Mesenchymal stem cell (in vitro differentiated cells and primary cell): ENCODE measurements at regions not wholly inside any gene's neighbourhood (a gene's known extent, or its start where the extent isn't known, plus 50 kb on each side); places are given as distances from the start of the nearest gene placed in this dataset.

Source experiments
- DNase-seq: peaks from one replicate; pipeline ENCODE4 v3.0.0-alpha.2; 2013
- H2AFZ ChIP-seq: one replicate; pipeline ENCODE4 v1.6.1; 2013; ENCODE audit warnings: low read depth, mild to moderate bottlenecking, control low read depth, inconsistent platforms, low read length, moderate library complexity
- H2AK5ac ChIP-seq: 2 replicates; pipeline ENCODE4 v1.6.1; 2013; ENCODE audit warnings: low read length, moderate library complexity, mild to moderate bottlenecking, inconsistent platforms; ENCODE audit not compliant: severe bottlenecking
- H2BK120ac ChIP-seq: one replicate; pipeline ENCODE4 v1.6.1; 2013; ENCODE audit warnings: low read depth, mild to moderate bottlenecking, inconsistent platforms, low read length, moderate library complexity
- H2BK12ac ChIP-seq, 2 experiments: one replicate each; pipeline ENCODE4 v1.6.1; 2013; ENCODE audit warnings: inconsistent platforms in 2 of 2, low read length in 2 of 2, mild to moderate bottlenecking in 2 of 2, moderate library complexity in 2 of 2, control low read depth in 1 of 2
- H2BK15ac ChIP-seq: one replicate; pipeline ENCODE4 v1.6.1; 2013; ENCODE audit warnings: mild to moderate bottlenecking, low read depth, inconsistent platforms; ENCODE audit not compliant: poor library complexity, severe bottlenecking
- H2BK5ac ChIP-seq: 2 replicates; pipeline ENCODE4 v1.6.1; 2013; ENCODE audit warnings: low read depth, mild to moderate bottlenecking, low read length, control low read depth, inconsistent platforms; ENCODE audit not compliant: poor library complexity, severe bottlenecking
- H3K14ac ChIP-seq, 2 experiments: one replicate each; pipeline ENCODE4 v1.6.1; 2013; ENCODE audit warnings: inconsistent platforms in 2 of 2, low read length in 2 of 2, control low read depth in 1 of 2, mild to moderate bottlenecking in 1 of 2, moderate library complexity in 1 of 2
- H3K18ac ChIP-seq, 2 experiments: one replicate each; pipeline ENCODE4 v1.6.1; 2013; ENCODE audit warnings: inconsistent platforms in 2 of 2, low read length in 2 of 2, control low read depth in 1 of 2, low read depth in 1 of 2, mild to moderate bottlenecking in 1 of 2
- H3K23ac ChIP-seq, 2 experiments: one replicate each; pipeline ENCODE4 v1.6.1; 2013; ENCODE audit warnings: inconsistent platforms in 2 of 2, low read length in 2 of 2, mild to moderate bottlenecking in 2 of 2, moderate library complexity in 2 of 2, control low read depth in 1 of 2
- H3K27ac ChIP-seq: 2 replicates; pipeline ENCODE4 v1.5.1; 2013; ENCODE audit warnings: mild to moderate bottlenecking, moderate library complexity, low read length, control low read depth, inconsistent platforms; ENCODE audit not compliant: poor library complexity, severe bottlenecking
- H3K27me3 ChIP-seq, 2 experiments: 2 replicates each; pipeline versions ENCODE4 v1.6.1 to v1.7.0; 2013; ENCODE audit warnings: low read length in 2 of 2, mild to moderate bottlenecking in 2 of 2, moderate library complexity in 2 of 2, control low read depth in 1 of 2, inconsistent platforms in 1 of 2; ENCODE audit not compliant: control insufficient read depth in 1 of 2, insufficient read depth in 1 of 2
- H3K36me3 ChIP-seq, 2 experiments: 2 replicates each; pipeline versions ENCODE4 v1.6.1 to v1.7.0; 2013; ENCODE audit warnings: low read length in 2 of 2, control low read depth in 1 of 2, inconsistent platforms in 1 of 2, low read depth in 1 of 2, mild to moderate bottlenecking in 1 of 2; ENCODE audit not compliant: insufficient read depth in 2 of 2, control insufficient read depth in 1 of 2
- H3K4ac ChIP-seq, 2 experiments: one replicate each; pipeline ENCODE4 v1.6.1; 2013; ENCODE audit warnings: inconsistent platforms in 2 of 2, low read length in 2 of 2, mild to moderate bottlenecking in 2 of 2, moderate library complexity in 2 of 2, control low read depth in 1 of 2, low read depth in 1 of 2
- H3K4me1 ChIP-seq: 2 replicates; pipeline ENCODE4 v1.6.1; 2013; ENCODE audit warnings: low read depth, low read length, control low read depth; ENCODE audit not compliant: control insufficient read depth, insufficient read depth
- H3K4me2 ChIP-seq: 2 replicates; pipeline ENCODE4 v1.6.1; 2013; ENCODE audit warnings: low read length, mild to moderate bottlenecking, inconsistent platforms; ENCODE audit not compliant: poor library complexity, severe bottlenecking
- H3K4me3 ChIP-seq, 2 experiments: 2 replicates each; pipeline versions ENCODE4 v1.5.1 to v1.7.0; 2013; ENCODE audit warnings: low read length in 2 of 2, mild to moderate bottlenecking in 2 of 2, control low read depth in 1 of 2, low read depth in 1 of 2; ENCODE audit not compliant: insufficient read depth in 1 of 2
- H3K79me1 ChIP-seq: replicated peaks from 2 replicates; pipeline ENCODE4 v1.6.1; 2013; ENCODE audit warnings: mild to moderate bottlenecking, control low read depth, low read length, inconsistent platforms; ENCODE audit not compliant: poor library complexity, severe bottlenecking
- H3K9ac ChIP-seq: 2 replicates; pipeline ENCODE4 v1.7.0; 2013; ENCODE audit warnings: mild to moderate bottlenecking, low read length, moderate library complexity
- H3K9me3 ChIP-seq: 2 replicates; pipeline ENCODE4 v1.7.0; 2013; ENCODE audit warnings: mild to moderate bottlenecking, low read length; ENCODE audit not compliant: control insufficient read depth
- H4K8ac ChIP-seq: one replicate; pipeline ENCODE4 v1.6.1; 2013; ENCODE audit warnings: inconsistent platforms, mild to moderate bottlenecking, low read length, moderate library complexity
- H4K91ac ChIP-seq: one replicate; pipeline ENCODE4 v1.6.1; 2013; ENCODE audit warnings: mild to moderate bottlenecking, low read length, inconsistent platforms
- WGBS: methylation state at CpG from one replicate; pipeline ENCODE4 v1.1.7; 2013; ENCODE audit warnings: mixed read lengths; 5-methylcytosine and 5-hydroxymethylcytosine counted together

DNA sequence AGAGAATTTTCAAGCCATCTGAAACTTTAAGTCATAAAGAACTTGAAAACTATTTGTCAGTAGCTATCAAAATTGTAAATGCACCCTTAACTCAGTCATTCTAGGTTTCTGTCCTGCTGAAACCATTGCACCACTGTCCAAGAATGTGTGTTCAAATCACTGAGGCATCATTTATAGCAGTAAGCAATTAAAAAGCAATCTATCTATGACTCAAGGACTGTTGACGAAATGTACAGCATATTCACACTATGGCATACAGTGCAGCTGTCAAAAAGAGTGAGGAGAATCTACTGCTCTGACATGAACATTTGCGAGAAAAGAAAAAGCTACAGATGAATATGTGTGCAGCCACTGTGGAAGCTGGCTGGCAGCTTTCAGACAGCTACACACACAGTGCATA is 71.2 kb downstream of the ING1 start:
- Histone ChIP-seq H2BK5ac (no peak overlapping the region), H3K14ac (no peak overlapping the region), H2AK5ac (no peak overlapping the region), H3K9me3 (peaks cover 6% of the 10 kb centered on the region), H2BK15ac (no peak overlapping the region), H3K27ac (no peak overlapping the region), H3K23ac (no peak overlapping the region), H3K4me3 (no peak overlapping the region), H3K36me3 (no peaks in the 10 kb centered on the region), H3K4ac (no peak overlapping the region), H2BK120ac (no peak overlapping the region), H2BK12ac (no peak overlapping the region), H2AFZ (no peak overlapping the region), H4K91ac (no peak overlapping the region), H3K18ac (no peak overlapping the region), H3K79me1 (no peaks in the 10 kb centered on the region), H3K9ac (no peak overlapping the region), H3K4me2 (no peak overlapping the region), H3K27me3 (peaks cover 13 to 19% of the 10 kb centered on the region in 2 experiments), H3K4me1 (no peaks in the 10 kb centered on the region), H4K8ac (no peak overlapping the region)
- 82% methylated on average over 2 of the region's 2 CpGs for WGBS
- DNase-seq = no peak

DNA sequence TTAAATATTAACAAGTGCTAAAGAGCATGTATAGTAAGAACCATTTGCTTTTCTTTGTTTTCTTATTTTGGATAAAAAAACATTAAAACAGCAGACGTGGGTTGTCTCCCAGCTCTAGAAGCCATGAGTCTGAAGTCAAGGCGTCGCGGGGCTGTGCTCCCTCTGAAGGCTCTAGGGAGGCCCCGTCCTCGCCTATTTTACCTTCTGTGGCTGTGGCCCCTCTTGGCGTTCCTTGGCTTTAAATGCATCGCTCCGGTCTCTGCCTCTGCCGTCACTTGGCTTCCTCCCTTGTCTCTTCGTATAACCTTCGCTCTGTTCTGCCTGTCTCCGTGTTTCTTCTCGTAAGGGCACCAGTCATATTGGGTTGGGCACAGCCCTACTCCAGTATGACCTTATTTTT is 75.3 kb downstream of the ING1 start:
- Histone ChIP-seq H3K4me3 (no peak overlapping the region), H2AK5ac (no peak overlapping the region), H2BK12ac (no peak overlapping the region), H3K79me1 (no peaks in the 10 kb centered on the region), H3K18ac (no peak overlapping the region), H3K14ac (no peak overlapping the region), H3K4me2 (no peak overlapping the region), H2BK120ac (no peak overlapping the region), H2BK5ac (no peak overlapping the region), H3K23ac (no peak overlapping the region), H3K27ac (no peak overlapping the region), H3K4me1 (no peaks in the 10 kb centered on the region), H3K4ac (no peak overlapping the region), H2BK15ac (no peak overlapping the region), H3K9me3 (peaks cover 37% of the 10 kb centered on the region), H4K8ac (no peak overlapping the region), H3K9ac (no peak overlapping the region), H3K36me3 (no peaks in the 10 kb centered on the region), H4K91ac (no peak overlapping the region), H2AFZ (no peak overlapping the region), H3K27me3 (peaks cover 10 to 19% of the 10 kb centered on the region in 2 experiments)
- 90% methylated on average over 14 of the region's 14 CpGs for WGBS
- DNase-seq = no peak

DNA sequence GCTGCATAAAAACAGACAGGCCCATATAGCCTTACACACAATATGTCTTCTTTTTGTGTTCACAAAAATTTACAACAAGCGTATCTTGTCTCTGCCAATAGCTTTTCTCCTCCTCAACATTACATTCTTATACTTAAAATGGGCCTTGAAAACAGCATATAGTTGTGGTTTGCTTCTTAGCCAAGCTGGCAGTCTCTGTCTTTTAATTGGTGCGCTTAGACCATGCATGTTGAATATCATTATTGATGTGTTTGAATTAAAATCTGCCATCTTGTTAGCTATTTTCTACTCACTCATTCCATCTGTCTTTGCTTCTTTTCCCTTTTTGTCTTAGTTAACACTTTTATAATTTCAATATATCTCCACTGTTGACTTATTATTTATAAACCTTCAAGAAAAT is 76.4 kb downstream of the ING1 start:
- Histone ChIP-seq H3K27ac (no peak overlapping the region), H3K4me2 (no peak overlapping the region), H2BK12ac (no peak overlapping the region), H3K4me3 (no peak overlapping the region), H3K23ac (no peak overlapping the region), H3K79me1 (no peaks in the 10 kb centered on the region), H3K36me3 (no peaks in the 10 kb centered on the region), H3K9ac (no peak overlapping the region), H4K91ac (no peak overlapping the region), H2AFZ (no peak overlapping the region), H3K14ac (no peak overlapping the region), H3K4ac (no peak overlapping the region), H3K4me1 (no peaks in the 10 kb centered on the region), H2BK120ac (no peak overlapping the region), H3K9me3 (peaks cover 38% of the 10 kb centered on the region), H3K18ac (no peak overlapping the region), H3K27me3 (peaks cover 10 to 25% of the 10 kb centered on the region in 2 experiments), H2BK15ac (no peak overlapping the region), H4K8ac (no peak overlapping the region), H2AK5ac (no peak overlapping the region), H2BK5ac (no peak overlapping the region)
- no peak for DNase-seq
- WGBS = 90% methylated on average over 1 of the region's 2 CpGs

DNA sequence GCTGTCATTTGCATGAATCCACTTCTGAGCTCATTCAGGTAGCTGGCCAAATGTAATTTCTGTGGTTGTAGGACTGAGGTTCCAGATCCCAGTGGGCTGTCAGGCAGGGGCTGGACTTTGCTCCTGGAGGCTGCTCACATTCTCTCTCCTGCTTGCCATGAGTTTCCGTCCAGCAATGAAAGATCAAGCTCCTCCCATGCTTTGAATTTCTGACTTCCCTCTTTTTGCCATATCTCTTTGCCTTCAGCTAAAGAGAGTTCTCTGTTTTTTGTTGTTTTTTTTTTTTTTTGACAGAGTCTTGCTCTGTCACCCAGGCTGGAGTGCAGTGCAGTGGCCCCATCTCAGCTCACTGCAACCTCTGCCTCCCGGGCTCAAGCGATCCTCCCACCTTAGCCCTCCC is 76.9 kb downstream of the ING1 start:
- peaks cover 9 to 24% of the 10 kb centered on the region in 2 experiments for H3K27me3 ChIP-seq
- H3K23ac ChIP-seq = no peak overlapping the region
- H3K4me3 ChIP-seq = no peak overlapping the region
- no peak for DNase-seq
- H3K18ac ChIP-seq = no peak overlapping the region
- H2AFZ ChIP-seq = no peak overlapping the region
- H3K4me2 ChIP-seq = no peak overlapping the region
- no peaks in the 10 kb centered on the region for H3K79me1 ChIP-seq
- H2BK12ac ChIP-seq = no peak overlapping the region
- no peak overlapping the region for H2BK120ac ChIP-seq
- H2AK5ac ChIP-seq = no peak overlapping the region
- H2BK5ac ChIP-seq = no peak overlapping the region
- H4K8ac ChIP-seq = no peak overlapping the region
- no peak overlapping the region for H4K91ac ChIP-seq
- H3K36me3 ChIP-seq = no peaks in the 10 kb centered on the region
- H3K4ac ChIP-seq = no peak overlapping the region
- no peak overlapping the region for H2BK15ac ChIP-seq
- no peak overlapping the region for H3K27ac ChIP-seq
- H3K9me3 ChIP-seq = peaks cover 38% of the 10 kb centered on the region
- H3K4me1 ChIP-seq = no peaks in the 10 kb centered on the region
- no peak overlapping the region for H3K14ac ChIP-seq
- 75% methylated on average over 1 of the region's 3 CpGs for WGBS
- no peak overlapping the region for H3K9ac ChIP-seq
